ENCODE measurements at regions not wholly inside any gene's neighbourhood (a gene's known extent, or its start where the extent isn't known, plus 50 kb on each side); places are given as distances from the start of the nearest gene placed in this dataset.

GRCh38 chr22:23512721-23513120, 67.4 kb downstream of the IGLL1 start:
- Histone ChIP-seq H3K27ac (replicated peaks) (no peak overlapping the region), H3K4me1 (no peaks in the 10 kb centered on the region), H3K4me3 (no peak overlapping the region), H3K27me3 (ENCODE audit: low read depth) (no peaks in the 10 kb centered on the region), H3K36me3 (no peaks in the 10 kb centered on the region), H3K9me3 (replicated peaks) (no peaks in the 10 kb centered on the region)
- no peak for DNase-seq
- intact Hi-C loops (cut with micrococcal nuclease), result no loop called here
- TF ChIP-seq, protein P1, sequence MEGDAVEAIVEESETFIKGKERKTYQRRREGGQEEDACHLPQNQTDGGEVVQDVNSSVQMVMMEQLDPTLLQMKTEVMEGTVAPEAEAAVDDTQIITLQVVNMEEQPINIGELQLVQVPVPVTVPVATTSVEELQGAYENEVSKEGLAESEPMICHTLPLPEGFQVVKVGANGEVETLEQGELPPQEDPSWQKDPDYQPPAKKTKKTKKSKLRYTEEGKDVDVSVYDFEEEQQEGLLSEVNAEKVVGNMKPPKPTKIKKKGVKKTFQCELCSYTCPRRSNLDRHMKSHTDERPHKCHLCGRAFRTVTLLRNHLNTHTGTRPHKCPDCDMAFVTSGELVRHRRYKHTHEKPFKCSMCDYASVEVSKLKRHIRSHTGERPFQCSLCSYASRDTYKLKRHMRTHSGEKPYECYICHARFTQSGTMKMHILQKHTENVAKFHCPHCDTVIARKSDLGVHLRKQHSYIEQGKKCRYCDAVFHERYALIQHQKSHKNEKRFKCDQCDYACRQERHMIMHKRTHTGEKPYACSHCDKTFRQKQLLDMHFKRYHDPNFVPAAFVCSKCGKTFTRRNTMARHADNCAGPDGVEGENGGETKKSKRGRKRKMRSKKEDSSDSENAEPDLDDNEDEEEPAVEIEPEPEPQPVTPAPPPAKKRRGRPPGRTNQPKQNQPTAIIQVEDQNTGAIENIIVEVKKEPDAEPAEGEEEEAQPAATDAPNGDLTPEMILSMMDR (IDR thresholded peaks at IDR 0.05; ENCODE audit: borderline replicate concordance), result no peak

DNA sequence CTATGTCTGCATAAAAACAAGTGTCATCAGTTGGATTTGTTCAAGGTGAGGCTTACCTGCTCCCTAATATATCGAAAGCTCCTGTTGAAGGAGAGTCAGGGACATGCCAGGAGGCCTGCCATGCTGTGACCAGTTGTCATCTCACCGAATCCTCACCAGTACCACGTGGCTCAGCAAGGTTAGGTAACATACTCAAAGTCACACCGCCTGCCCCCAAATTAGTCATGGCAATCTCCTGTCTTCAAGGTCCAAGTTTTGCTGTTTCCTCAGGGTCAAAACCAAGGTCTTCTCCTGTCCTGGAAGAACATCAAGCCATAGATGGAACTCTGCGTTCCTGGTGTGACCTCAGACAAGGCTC, 67.8 kb downstream of the IGLL1 start:
- no peaks in the 10 kb centered on the region for H3K4me1 ChIP-seq
- H3K36me3 ChIP-seq, result no peaks in the 10 kb centered on the region
- H3K27me3 ChIP-seq (ENCODE audit: low read depth), result no peaks in the 10 kb centered on the region
- intact Hi-C loops (cut with micrococcal nuclease), result no loop called here
- TF ChIP-seq, protein P1 (IDR thresholded peaks at IDR 0.05; ENCODE audit: borderline replicate concordance), result no peak
- no peak overlapping the region for H3K4me3 ChIP-seq
- no peak for DNase-seq
- no peak overlapping the region for H3K27ac ChIP-seq (replicated peaks)
- no peaks in the 10 kb centered on the region for H3K9me3 ChIP-seq (replicated peaks)

DNA sequence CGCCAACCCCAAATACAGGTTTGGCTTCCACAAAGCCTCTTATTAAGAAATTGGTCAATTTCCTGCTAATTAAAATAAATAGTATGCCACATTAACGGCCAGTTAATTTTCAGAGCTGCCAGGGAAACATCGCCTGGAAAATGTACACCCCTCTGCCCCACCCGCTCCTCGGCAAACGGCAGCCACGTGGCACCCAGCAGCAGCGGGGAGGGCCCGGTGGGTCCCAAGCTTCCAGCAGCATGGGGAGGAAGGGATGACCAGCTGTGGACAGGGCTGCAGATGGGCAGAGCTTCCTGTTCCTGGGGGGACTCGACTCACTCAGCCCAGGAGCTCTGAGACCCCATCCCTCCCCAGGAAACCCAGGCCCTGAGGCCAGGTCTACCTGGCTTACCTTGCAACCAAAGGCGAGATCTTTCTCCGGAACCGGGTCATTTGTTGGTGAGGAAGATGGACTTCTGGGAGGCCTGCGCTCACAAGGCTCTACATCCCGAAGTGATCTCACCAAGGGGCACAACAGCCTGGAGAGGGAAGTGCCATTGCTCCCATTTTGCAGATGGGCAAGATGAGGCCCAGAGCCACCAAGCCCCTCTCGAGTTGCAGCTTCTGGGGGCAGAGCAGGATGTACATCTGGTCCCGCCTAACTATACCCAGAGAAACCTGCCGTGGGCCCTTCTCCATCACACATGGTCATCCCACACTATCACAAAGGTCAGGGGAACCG, 68.3 kb downstream of the IGLL1 start:
- no peak overlapping the region for H3K4me3 ChIP-seq
- H3K27ac ChIP-seq (replicated peaks), result no peak overlapping the region
- intact Hi-C loops (cut with micrococcal nuclease), result no loop called here
- TF ChIP-seq, protein P1 (IDR thresholded peaks at IDR 0.05; ENCODE audit: borderline replicate concordance), result no peak
- no peaks in the 10 kb centered on the region for H3K27me3 ChIP-seq (ENCODE audit: low read depth)
- no peaks in the 10 kb centered on the region for H3K36me3 ChIP-seq
- no peak for DNase-seq
- no peaks in the 10 kb centered on the region for H3K4me1 ChIP-seq
- no peaks in the 10 kb centered on the region for H3K9me3 ChIP-seq (replicated peaks)

- Histone ChIP-seq H3K36me3 (no peaks in the 10 kb centered on the region), H3K4me1 (peaks cover 1% of the 10 kb centered on the region), H3K27ac (replicated peaks) (no peak overlapping the region), H3K9me3 (replicated peaks) (no peaks in the 10 kb centered on the region), H3K4me3 (no peak overlapping the region), H3K27me3 (ENCODE audit: low read depth) (no peaks in the 10 kb centered on the region)
- intact Hi-C loops (cut with micrococcal nuclease), result no loop called here
- TF ChIP-seq, protein P1 (IDR thresholded peaks at IDR 0.05; ENCODE audit: borderline replicate concordance), result no peak
- DNase-seq, result no peak
Observed at GRCh38 chr22:23509571-23510302, 70.4 kb downstream of the IGLL1 start.

GRCh38 chr22:23504516-23504915, 75.6 kb downstream of the IGLL1 start:
- intact Hi-C loops (cut with micrococcal nuclease), result no loop called here
- Histone ChIP-seq H3K4me3 (no peak overlapping the region), H3K27ac (replicated peaks) (no peak overlapping the region), H3K27me3 (ENCODE audit: low read depth) (peaks cover 18% of the 10 kb centered on the region), H3K9me3 (replicated peaks) (no peaks in the 10 kb centered on the region), H3K36me3 (no peaks in the 10 kb centered on the region), H3K4me1 (peaks cover 10% of the 10 kb centered on the region)
- TF ChIP-seq, protein P1 (IDR thresholded peaks at IDR 0.05; ENCODE audit: borderline replicate concordance), result no peak
- no peak for DNase-seq
